CD4-positive, alpha-beta T cell treated with Interleukin-17A for 1 hour (primary cell): ENCODE measurements at regions not wholly inside any gene's neighbourhood (a gene's known extent, or its start where the extent isn't known, plus 50 kb on each side); places are given as distances from the start of the nearest gene placed in this dataset.
"Not testable (repeated sequence)": the region's sequence is repeated elsewhere in the genome, so short reads cannot be mapped to it uniquely, and the experiment has no call there.

Experiments
- DNase-seq: peaks from one replicate; pipeline ENCODE4 v3.0.0-alpha.2; 2020

GRCh38 chr18:73045037-73045436, 177.2 kb upstream of the NETO1 start:
- DNase-seq = no peak

GRCh38 chr18:73043611-73044010, 175.8 kb upstream of the NETO1 start:
- no peak for DNase-seq

- DNase-seq = no peak
Observed at GRCh38 chr18:73043211-73043610, 175.4 kb upstream of the NETO1 start.

- DNase-seq = no peak
Observed at GRCh38 chr18:73040247-73040646, 172.5 kb upstream of the NETO1 start.

GRCh38 chr18:73038336-73038735, 170.5 kb upstream of the NETO1 start:
- no peak for DNase-seq

- no peak for DNase-seq
Observed at GRCh38 chr18:73023975-73024374, 156.2 kb upstream of the NETO1 start.

GRCh38 chr18:73009691-73010090, 141.9 kb upstream of the NETO1 start:
- DNase-seq = no peak

- no peak for DNase-seq
Observed at GRCh38 chr18:73007915-73008308, 140.1 kb upstream of the NETO1 start.

- DNase-seq = no peak
Observed at GRCh38 chr18:73007195-73007914, 139.6 kb upstream of the NETO1 start.

GRCh38 chr18:73006331-73006730, 138.5 kb upstream of the NETO1 start:
- no peak for DNase-seq

- no peak for DNase-seq
Observed at GRCh38 chr18:73004260-73004659, 136.5 kb upstream of the NETO1 start.

- no peak for DNase-seq
Observed at GRCh38 chr18:72999971-73000607, 132.3 kb upstream of the NETO1 start.

- no peak for DNase-seq
Observed at GRCh38 chr18:72995558-72995957, 127.8 kb upstream of the NETO1 start.

GRCh38 chr18:72993250-72993649, 125.5 kb upstream of the NETO1 start:
- DNase-seq = no peak

- no peak for DNase-seq
Observed at GRCh38 chr18:72991379-72991778, 123.6 kb upstream of the NETO1 start.

GRCh38 chr18:72987570-72987969, 119.8 kb upstream of the NETO1 start:
- not testable (repeated sequence) for DNase-seq

- DNase-seq = no peak
Observed at GRCh38 chr18:72986103-72986502, 118.3 kb upstream of the NETO1 start.

GRCh38 chr18:72985686-72986085, 117.9 kb upstream of the NETO1 start:
- DNase-seq = no peak

- DNase-seq = no peak
Observed at GRCh38 chr18:72984290-72984689, 116.5 kb upstream of the NETO1 start.

- no peak for DNase-seq
Observed at GRCh38 chr18:72973841-72974240, 106.1 kb upstream of the NETO1 start.

- DNase-seq = no peak
Observed at GRCh38 chr18:72965616-72966015, 97.8 kb upstream of the NETO1 start.

- DNase-seq = not testable (repeated sequence)
Observed at GRCh38 chr18:72958195-72958594, 90.4 kb upstream of the NETO1 start.

GRCh38 chr18:72948439-72948838, 80.7 kb upstream of the NETO1 start:
- no peak for DNase-seq

- no peak for DNase-seq
Observed at GRCh38 chr18:72942766-72943165, 75.0 kb upstream of the NETO1 start.

GRCh38 chr18:72940986-72941385, 73.2 kb upstream of the NETO1 start:
- no peak for DNase-seq
